ENCODE measurements at regions not wholly inside any gene's neighbourhood (a gene's known extent, or its start where the extent isn't known, plus 50 kb on each side); places are given as distances from the start of the nearest gene placed in this dataset.

DNA sequence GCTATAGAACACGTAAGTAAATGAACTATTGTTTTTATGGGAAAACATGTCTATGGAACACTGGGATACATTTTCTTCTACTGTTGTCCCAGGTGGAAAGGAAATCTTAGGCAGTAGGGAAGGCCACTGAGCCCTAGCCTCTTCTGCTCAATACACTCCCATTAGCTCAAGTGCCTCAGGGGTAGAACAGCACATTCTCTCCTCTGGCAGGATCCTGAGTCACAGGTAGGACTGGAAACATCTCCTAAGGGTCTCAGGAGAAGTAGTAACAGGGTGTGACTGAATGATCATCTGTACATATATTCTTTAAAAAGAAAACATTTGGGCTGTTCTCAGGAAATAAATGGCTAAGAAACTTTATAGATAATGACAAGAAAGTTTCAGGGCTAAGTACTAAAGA lies 175.6 kb upstream of the ESRRG start:
- TF ChIP-seq, protein P1, sequence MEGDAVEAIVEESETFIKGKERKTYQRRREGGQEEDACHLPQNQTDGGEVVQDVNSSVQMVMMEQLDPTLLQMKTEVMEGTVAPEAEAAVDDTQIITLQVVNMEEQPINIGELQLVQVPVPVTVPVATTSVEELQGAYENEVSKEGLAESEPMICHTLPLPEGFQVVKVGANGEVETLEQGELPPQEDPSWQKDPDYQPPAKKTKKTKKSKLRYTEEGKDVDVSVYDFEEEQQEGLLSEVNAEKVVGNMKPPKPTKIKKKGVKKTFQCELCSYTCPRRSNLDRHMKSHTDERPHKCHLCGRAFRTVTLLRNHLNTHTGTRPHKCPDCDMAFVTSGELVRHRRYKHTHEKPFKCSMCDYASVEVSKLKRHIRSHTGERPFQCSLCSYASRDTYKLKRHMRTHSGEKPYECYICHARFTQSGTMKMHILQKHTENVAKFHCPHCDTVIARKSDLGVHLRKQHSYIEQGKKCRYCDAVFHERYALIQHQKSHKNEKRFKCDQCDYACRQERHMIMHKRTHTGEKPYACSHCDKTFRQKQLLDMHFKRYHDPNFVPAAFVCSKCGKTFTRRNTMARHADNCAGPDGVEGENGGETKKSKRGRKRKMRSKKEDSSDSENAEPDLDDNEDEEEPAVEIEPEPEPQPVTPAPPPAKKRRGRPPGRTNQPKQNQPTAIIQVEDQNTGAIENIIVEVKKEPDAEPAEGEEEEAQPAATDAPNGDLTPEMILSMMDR (IDR thresholded peaks at IDR 0.05) = no peak
- TF ChIP-seq POLR2A (IDR thresholded peaks at IDR 0.05) = no peak
- no peak for DNase-seq
- no peak overlapping the region for H3K4me3 ChIP-seq
- no peak overlapping the region for H3K27ac ChIP-seq
- no peaks in the 10 kb centered on the region for H3K27me3 ChIP-seq
- H3K4me1 ChIP-seq (replicated peaks in 1 of 2) = no peaks in the 10 kb centered on the region
- whole genome bisulfite sequencing, 4 donors = 75 to 98% (median 93%) methylated on average over 1 of the region's 1 CpG
- H3K36me3 ChIP-seq (replicated peaks in 1 of 2) = no peaks in the 10 kb centered on the region
- intact Hi-C loops (cut with DNase I) = no loop called here
- no peaks in the 10 kb centered on the region for H3K9me3 ChIP-seq (replicated peaks in 1 of 3)

DNA sequence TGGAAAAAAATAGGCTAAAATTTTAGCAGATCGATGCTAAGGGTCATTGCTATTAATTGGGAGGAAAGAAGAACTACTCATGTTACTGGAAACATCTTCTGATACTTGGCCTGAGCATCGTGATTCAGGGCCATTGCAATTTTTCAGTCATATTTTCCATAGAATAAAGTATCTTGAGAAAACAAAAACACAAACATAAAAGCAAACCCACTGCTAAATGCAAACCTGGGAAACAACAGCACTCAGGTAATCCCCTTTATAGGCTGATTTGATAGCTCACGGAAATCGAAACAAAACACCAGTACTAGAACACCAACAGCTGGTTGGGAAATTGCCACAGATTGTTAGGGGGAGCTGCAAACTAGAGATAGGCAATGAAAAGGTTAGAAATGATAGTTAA lies 172.9 kb upstream of the ESRRG start:
- H3K27me3 ChIP-seq = no peaks in the 10 kb centered on the region
- no peaks in the 10 kb centered on the region for H3K9me3 ChIP-seq (replicated peaks in 1 of 3)
- TF ChIP-seq, protein P1 (IDR thresholded peaks at IDR 0.05) = no peak
- no peak for TF ChIP-seq POLR2A (IDR thresholded peaks at IDR 0.05)
- intact Hi-C loops (cut with DNase I) = no loop called here
- 74 to 91% (median 86%) methylated on average over 4 of the region's 4 CpGs for WGBS, 4 donors
- no peak for DNase-seq
- no peaks in the 10 kb centered on the region for H3K36me3 ChIP-seq (replicated peaks in 1 of 2)
- H3K27ac ChIP-seq = no peak overlapping the region
- no peak overlapping the region for H3K4me3 ChIP-seq
- H3K4me1 ChIP-seq (replicated peaks in 1 of 2) = no peaks in the 10 kb centered on the region

DNA sequence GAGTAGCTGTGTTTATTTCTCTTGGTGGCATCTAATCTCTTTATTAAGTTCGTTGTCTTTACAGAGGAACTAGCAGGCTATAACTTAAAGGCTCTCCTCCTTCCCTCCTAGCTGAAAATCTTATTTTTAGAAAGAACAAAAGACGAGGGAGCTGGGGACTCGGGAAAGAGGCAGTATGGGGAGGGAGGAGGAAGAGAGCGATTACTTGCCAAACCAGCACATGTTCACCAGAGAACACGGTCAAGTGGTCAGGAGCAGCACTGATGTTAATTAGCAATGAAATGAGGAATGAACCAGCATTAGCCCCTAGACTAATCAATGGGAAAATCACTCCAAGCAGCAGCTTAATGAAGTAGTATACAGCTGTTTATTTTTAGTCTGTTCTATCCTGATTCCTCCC lies 171.3 kb upstream of the ESRRG start:
- H3K27me3 ChIP-seq = no peaks in the 10 kb centered on the region
- WGBS, 4 donors = 49 to 67% (median 60%) methylated on average over 5 of the region's 5 CpGs
- no peak for TF ChIP-seq POLR2A (IDR thresholded peaks at IDR 0.05)
- TF ChIP-seq, protein P1 (IDR thresholded peaks at IDR 0.05) = no peak
- no peaks in the 10 kb centered on the region for H3K9me3 ChIP-seq (replicated peaks in 1 of 3)
- no peaks in the 10 kb centered on the region for H3K4me1 ChIP-seq (replicated peaks in 1 of 2)
- DNase-seq = no peak
- intact Hi-C loops (cut with DNase I) = no loop called here
- no peaks in the 10 kb centered on the region for H3K36me3 ChIP-seq (replicated peaks in 1 of 2)
- no peak overlapping the region for H3K4me3 ChIP-seq
- H3K27ac ChIP-seq = no peak overlapping the region

DNA sequence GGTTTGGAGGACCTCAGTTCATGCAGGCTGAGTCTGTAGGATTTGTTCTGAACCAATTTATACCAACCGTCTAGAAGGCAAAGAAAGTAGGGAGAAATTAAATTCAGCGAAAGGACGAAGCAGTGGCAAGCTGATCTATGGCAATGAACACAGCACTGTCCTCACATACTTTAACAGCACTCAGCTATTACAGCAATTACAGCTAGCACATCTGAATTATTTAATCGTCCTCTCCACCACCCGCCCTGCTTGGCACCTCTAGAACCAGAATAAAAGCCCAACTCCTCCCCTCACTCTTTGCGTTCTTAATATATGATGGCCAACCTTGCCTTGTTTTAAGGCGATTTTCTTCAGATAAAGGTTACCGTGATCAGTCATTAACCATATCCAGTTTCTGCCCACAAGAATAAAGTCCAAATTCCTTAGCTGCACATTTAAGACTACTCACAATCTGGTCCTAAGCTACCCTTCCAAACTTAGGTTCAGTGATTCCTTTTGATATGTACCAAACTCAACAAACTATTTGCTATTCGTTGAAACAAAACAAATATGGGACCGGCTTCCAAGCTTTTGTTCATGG lies 169.4 kb upstream of the ESRRG start:
- no peak overlapping the region for H3K4me3 ChIP-seq
- no peaks in the 10 kb centered on the region for H3K9me3 ChIP-seq (replicated peaks in 1 of 3)
- WGBS, 4 donors = 86 to 90% (median 87%) methylated on average over 10 of the region's 10 CpGs
- H3K4me1 ChIP-seq (replicated peaks in 1 of 2) = no peaks in the 10 kb centered on the region
- TF ChIP-seq, protein P1 (IDR thresholded peaks at IDR 0.05) = no peak
- TF ChIP-seq POLR2A (IDR thresholded peaks at IDR 0.05) = no peak
- no peak for DNase-seq
- H3K27me3 ChIP-seq = no peaks in the 10 kb centered on the region
- H3K36me3 ChIP-seq (replicated peaks in 1 of 2) = no peaks in the 10 kb centered on the region
- intact Hi-C loops (cut with DNase I) = no loop called here
- H3K27ac ChIP-seq = no peak overlapping the region

All from adrenal gland (tissue), 9 donors.